CD4-positive, alpha-beta T cell treated with Interferon gamma for 1 hour (primary cell): ENCODE measurements at regions not wholly inside any gene's neighbourhood (a gene's known extent, or its start where the extent isn't known, plus 50 kb on each side); places are given as distances from the start of the nearest gene placed in this dataset.

Source experiments
- DNase-seq: peaks from one replicate; pipeline ENCODE4 v3.0.0-alpha.2; 2020

DNA sequence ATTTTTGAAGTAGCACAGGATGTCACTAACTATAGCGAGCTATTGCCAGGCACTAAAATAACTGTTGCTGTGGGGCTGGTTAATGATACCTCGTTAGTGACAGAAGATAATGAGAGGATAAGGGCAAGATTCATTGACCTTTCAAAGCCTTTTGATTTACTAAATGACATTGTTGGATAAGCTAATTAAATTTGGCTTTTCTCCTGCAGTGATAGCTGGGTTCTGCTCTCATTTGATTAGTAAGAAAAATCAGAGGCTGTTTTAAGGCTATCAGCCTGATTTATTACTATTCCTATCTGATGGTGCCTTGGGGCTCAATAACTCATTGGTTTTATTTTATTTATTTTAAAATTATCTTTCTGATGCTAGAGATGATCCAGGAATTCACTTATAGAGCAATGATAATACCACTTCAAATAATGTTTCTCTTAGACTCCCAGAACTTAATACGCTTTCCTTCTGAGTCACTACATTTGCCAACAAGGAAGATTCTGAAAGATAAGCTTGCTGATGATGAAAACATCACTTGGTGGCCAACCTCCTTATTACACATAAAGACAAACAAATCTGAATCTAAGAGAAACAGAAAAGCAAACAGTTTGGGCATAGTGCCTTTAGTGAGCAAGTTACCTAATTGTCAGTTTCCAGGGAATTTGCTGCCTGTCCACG lies 501.3 kb upstream of the ARGLU1 start:
- no peak for DNase-seq

DNA sequence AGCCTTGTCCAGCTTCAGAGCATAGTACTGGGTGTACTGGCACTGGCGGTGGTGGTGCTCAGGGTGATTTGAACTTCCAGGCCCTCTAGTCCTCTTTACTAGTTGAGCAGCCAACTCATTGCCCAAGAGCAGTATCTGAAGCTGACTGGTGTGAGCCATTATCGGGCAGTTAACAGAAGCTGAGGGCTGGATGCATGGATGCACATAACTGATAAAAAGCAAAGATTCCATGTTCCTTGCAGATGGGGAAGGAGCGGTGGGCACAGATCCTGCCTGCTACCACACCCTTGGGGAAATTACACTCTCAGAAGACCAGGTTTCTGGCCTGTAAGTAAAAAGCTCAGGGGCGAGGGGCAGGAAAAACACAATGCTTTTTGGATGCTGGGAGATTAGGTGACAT lies 499.4 kb upstream of the ARGLU1 start:
- DNase-seq = no peak

DNA sequence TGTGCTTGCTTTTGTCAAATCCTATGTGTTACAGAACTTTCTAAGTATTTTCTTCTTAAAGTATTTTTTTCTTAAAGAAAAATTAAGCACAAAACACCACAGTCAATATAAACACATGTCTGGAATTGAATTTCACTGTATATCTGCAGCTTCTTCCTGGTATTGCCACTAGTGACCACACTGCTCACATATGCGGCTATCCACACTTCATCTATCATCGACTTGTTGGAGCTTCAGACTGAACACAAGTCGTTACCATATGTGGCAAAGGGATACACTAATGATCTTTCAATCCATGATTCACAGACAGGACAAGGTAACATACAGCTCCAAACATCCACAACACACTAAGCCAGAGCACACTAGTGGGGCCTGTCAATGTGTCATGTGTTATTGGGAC lies 498.4 kb upstream of the ARGLU1 start:
- no peak for DNase-seq

DNA sequence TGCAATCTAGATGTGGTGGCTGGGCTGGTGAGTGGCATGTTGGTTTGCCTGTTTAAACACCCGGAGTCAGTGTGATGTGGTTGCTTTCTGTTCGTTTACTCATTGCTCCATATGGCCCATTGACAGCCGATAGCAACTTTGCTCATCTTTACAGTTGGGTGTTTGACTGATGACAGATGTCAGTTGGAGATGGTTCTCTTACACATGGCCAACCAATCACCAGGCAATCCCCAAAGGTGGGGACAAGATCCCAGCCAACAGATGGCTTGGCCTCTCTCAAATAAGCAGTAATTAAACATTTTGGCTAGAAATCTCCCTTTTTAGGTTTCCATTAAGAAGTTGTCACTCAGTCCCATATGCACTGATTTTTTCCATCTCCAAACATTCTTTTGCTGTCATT lies 497.1 kb upstream of the ARGLU1 start:
- DNase-seq = no peak

DNA sequence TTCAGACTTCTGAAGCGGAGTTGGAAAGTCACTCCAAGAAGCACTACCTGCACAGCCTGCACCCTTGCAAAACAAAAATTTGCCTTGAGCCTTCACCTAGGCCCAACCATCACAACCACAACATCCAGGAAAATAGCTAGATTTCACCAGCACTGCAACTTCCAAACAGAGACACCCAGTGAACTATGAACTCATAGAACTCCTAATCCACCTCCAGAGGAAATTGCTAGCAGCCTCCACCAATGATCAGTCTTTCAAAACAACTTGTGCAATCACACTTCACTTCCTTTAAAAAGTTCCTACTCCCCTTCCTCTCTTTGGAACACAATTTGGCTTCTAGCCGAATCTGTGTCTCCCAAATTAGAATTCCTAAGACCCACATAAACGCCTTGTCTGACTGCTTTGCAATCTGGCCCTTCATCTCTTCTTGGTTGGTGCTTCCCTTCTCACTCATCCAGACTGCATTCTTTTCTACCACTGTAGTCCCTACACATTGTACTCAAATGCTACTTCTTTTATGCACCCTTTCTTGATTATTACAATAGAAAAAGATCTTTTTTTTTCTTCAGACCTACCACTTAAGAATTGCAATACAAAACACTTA lies 489.2 kb upstream of the ARGLU1 start:
- DNase-seq = no peak

DNA sequence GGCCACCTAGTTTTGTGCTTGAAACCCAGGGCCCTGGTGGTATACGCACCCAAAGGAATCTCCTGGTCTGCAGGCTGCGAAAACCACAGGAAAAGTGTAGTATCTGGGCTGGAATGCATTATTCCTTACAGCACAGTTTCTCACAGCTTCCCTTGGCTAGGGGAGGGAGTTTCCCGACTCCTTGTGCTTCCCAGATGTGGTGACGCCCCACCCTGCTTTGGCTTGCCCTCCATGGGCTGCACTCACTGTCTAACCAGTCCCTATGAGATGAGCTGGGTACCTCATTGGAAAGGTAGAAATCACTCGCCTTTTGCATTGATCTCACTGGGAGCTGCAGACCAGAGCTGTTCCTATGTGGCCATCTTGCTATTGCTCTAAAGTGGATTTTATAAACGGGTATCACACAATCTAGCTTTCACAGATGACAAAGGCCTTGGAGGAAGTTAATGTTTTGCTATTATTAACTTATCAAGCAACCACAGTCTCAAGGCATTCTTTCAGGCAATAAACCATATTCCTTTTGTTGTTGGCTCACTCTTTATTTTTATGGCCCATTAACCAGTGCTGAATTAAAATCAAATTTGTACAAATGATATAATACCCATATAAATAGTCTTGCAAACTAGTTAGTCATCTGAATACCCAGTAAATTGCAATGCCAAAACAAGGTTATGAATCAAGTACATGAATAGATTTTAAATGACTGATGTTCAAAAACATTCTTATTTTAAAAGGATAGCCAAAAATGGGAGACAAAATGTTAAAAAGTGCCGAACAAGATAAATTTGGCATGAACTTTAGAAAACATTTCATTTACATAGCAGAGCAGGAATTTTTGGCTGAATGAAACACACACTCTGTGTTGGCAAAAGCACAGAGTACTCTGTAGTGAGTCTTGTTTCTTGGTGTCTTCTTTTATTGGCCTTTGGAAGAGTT lies 475.4 kb upstream of the ARGLU1 start:
- no peak for DNase-seq

DNA sequence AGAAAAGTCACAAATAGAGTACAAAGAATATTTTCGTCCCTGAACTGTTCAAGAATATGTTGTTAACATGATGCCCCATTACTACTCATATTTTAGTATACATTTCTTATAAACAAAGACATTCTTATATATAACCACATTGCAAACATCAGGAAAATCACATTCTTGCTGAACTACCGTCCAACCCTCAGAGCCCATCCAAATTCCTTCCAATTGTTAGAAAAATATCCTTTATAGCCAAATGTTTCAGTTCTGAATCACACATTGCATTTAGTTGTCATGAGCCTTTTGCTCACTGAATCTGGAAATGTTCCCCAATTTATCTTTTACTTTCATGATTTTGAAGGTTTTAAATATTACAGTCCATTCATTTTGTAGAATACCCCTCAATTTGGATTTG lies 467.8 kb upstream of the ARGLU1 start:
- DNase-seq = no peak

DNA sequence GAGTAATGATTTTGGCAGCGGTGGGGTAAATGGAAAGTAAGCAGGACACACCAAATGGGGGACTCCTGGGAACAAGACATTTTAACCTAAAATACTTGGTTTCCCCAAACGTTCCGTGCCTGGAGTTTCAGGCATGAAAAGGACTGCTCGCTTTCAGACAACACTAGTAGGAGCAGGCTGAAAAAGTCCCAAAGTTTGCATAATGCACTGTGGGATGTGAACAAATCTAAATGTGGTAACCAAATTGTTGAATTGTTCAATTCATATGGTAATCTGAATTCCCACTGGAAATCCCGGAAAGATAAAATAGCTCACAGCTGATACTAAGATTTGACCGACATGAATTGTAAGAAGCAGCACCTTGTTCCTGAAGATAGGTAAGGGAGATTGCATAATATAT lies 467.2 kb upstream of the ARGLU1 start:
- DNase-seq = no peak

DNA sequence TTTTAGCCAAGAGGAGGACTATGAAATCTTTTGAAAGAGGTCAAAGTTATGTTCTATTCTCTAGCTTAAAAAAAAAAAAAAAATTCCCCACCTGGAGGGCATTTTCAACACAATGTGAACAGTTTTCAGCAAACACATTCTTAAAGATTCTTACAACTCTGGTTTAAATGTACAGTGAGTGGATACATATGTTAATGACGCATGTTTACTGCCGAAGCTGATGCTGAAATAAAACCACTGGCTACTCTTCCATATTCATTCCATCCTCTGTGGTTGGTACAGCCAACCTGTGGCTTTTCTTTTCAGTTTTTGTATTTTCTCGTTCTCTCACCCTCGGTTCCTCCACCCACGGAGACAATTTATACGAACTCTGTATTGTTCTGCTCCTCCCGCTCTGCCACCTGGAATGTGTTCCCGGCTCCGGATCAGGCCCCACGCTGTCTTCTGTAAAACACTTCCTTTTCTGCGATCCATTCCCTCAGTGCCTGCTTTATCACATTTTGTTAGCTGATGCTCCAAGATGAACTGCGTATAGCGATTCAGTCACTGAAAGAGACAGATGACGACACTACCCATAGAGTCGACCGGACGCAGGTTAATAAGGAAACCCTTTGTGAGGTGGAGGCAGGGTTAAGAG lies 466.4 kb upstream of the ARGLU1 start:
- DNase-seq = no peak

DNA sequence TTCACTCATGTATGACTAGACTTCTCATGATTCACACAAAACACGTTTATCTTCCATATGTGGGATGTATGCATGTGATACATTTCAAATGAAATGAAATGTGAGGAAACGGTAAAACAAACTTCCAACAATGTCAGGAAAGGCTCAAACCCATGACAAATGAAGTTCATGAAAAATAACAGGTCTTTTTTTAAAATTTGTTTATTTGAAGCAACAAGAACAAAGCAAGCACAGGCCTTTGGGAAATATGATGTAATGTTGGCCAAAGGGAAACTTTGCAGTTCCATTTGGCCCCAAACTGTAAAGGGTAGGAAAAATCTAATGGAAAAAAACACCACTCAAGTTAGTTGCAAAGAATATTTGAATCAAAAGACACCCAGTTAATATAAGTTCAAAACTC lies 463.8 kb upstream of the ARGLU1 start:
- DNase-seq = no peak

DNA sequence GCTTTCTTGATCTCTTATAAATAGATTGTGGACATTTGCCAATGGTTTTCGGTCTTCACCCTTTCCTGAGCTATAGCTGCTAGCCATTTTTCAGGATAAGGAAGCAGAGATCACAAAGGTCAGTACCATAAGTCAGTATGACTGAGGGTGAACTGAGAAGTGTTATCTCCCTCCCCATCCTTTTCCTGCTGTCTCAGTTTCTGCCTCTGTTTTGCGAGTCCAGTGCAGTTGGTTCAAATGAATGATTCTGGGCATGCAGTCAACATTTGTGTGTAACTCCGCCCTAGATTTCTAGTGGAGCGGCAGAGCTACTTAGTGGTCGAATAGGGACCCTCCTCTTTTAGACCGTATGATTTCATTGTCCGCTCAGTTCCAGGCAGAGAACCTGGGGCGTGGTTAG lies 460.8 kb upstream of the ARGLU1 start:
- no peak for DNase-seq

DNA sequence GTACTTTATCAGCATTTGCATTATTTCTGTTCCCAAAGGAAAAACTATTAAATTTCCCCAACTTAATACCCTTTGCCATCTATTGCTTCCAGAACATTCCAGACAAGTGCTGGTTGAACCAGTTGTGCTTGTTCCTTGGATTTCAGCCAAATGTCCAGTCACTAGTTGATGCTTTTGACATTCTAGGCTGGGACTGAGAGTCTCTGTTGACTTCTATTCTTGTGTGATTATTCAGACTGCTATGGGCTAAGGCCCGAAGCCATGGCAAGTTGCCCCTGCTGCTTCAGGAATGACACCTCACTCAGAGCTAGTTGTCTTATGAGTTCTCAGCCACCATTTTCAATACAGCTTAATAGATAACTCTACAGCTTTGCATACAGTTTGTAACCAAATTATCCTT lies 458.1 kb upstream of the ARGLU1 start:
- DNase-seq = no peak

DNA sequence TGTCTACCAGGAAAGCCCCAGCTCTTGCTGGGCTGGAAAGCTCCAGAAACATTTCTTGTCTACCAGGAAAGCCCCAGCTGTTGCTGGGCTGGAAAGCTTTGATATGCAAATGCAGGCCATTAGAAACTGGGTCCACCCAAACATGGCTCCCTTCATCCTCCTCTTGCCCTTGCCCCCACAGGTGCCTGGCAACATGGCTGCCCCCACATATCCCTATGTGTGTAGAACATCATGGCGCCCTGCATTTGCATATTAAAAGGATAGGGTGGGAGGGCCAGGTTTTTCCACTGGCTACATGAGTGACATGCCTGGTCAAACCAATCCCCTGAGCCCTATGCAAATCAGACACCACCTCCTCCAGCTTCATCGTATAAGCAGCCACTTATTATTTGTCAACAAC lies 455.4 kb upstream of the ARGLU1 start:
- DNase-seq = no peak

DNA sequence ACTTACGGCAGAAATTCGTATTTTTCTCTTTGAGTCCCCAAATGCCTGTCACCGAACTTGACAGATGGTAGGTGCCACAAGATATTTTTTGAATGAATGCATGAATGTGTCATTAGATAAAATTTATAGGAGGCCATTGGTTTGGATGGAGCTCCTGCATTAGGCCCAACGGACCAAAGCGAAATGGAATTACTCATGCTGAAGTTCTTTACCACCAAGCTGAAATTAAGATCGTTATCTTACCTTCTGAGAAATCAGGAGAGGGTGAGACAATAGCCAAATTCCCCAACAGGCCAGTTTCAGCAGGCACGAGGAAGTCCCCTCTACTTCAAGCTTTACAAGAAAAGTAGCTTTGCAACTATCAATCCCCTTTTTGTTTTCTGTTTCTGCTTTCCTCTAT lies 452.5 kb upstream of the ARGLU1 start:
- no peak for DNase-seq

DNA sequence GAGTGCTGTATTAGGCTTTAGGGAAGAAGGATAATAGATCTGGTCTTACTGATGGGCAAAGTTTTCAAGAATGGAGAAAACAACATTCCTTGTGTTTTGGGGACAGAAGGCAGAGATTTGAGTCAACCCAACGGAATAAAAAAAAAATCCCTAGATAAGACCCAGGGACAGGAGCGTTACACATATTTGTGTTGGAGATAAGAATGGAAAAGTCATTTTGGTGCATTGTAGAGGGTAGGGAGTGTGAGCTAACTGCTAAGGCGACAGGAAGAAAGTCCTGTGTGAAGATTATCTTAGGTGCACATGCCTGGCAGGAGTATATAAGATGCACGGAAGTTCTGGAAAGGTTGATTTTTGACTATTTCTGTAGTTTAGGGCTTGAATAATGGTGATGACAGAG lies 450.3 kb upstream of the ARGLU1 start:
- DNase-seq = no peak

DNA sequence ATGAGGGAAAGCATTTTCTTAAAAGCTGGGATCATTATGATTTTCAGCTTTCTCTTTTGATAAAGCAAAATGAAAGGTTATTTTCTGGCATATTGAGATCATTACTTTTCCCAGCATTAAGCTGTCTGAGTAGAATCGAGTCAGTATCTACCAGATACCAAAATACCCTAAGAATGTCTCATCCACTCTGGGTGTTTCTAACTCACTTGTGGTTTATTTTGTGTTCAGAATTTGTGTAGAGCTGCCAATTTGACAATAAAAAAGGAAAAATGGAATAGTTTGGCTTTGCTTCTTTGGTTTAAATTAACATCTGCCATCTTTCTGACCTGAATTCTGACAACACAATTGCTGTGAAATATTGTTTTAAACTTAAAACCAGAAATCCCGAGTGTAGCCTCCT lies 438.7 kb upstream of the ARGLU1 start:
- no peak for DNase-seq

DNA sequence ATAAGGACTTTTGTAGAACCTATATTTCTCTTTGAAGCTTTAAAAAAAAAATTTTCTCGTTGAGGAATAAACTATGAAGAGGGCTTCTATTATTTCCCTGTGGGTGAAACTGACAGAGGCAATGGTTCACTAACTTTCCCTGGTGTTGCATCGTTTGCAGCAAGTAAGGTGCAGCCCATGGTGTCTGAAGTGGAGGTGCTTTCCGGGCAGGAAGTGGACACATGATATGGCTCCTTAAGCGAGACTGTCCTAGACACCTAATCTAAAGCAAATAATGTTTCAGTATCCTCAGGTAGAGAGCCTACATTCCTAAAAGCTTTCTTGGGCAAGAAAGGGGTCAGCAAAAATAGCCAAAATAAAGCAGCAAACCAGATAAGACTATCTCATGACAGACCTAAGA lies 437.6 kb upstream of the ARGLU1 start:
- no peak for DNase-seq

DNA sequence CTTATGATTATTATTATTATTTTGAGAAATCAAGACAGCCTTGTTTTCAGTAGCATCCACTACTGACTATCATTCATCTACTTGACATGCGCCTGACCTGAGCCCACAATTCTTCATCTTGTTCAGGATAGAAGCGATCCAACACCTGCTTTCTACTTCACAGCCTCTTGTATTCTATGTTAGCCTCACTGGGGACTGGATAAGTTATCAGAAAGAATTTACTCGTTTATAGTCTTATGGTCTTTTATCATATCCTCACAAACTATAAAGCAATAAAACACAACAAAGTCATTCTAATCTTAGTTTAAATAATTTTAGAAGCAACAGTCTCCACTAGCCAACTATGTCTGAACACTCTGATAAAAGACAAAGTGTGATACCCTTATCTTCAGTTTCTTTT lies 436.0 kb upstream of the ARGLU1 start:
- no peak for DNase-seq

DNA sequence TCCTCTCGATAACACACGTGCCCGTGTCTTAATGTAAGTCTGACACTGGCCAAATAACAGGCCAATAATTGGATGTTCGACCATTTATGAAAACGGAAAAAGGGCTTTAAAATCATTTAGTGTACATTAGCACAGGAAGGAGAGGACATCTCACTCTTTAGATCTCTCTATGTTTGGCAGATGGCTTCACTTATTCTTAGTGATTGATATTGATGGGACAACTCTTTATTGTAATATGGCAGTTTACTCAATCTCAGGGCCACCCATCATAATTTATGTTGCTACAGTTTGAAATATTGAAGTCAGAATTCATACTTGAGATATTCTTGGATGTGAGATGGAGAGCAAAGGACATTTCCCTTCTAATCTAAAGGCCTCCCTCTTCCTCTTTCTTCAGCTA lies 430.7 kb upstream of the ARGLU1 start:
- DNase-seq = no peak

DNA sequence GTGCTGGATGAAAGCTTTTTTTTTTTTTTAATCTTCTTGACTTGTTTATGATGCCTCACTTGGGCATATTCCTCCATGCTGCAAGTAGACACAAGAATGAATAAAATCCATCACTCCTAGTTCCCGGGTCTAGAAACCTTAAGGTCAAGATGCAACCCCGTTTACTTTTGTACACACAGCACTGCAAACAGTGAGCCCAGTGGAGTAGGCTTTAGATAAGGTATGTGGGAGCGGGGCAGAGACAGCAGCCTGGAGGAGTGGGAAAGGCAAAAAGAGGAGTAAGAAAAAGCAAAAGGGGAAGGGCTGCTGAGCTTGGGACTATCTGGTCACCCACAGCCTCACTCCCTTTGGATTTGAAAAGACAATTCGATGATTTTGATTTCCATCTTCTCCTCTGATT lies 429.8 kb upstream of the ARGLU1 start:
- DNase-seq = no peak

DNA sequence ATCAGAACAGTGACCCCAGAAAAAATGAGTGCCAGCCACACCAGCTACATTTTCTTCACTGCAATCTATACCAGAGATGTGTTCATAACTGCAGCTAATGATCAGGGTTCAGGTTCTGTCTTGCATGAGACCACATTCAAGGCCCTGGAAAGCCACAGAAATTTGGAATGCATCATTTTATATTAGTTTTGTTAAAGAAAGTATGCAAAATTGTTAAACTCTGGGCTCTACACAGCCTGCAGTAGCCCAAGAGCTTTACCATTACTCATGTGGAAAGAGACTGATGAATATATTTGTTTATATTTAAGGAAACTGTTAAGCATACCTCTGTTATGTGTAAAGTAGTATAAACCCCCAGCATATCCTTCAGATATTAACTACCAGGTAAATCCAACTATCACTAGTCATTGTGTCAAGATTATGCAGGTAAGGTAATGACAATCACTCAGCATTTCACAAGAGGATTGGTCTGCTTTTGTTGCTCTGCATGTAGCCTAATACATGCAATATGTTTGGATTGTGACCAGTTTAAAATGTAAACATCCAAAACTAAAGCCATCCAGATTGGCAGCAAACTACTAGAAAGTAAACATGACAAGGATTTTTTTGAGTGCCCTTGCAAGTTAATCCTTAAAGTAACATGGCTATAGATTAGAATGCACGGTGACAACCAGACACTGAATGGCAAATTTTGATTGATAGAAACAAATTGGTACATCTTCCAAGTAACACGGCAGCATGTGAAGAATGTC lies 429.1 kb upstream of the ARGLU1 start:
- DNase-seq = no peak

DNA sequence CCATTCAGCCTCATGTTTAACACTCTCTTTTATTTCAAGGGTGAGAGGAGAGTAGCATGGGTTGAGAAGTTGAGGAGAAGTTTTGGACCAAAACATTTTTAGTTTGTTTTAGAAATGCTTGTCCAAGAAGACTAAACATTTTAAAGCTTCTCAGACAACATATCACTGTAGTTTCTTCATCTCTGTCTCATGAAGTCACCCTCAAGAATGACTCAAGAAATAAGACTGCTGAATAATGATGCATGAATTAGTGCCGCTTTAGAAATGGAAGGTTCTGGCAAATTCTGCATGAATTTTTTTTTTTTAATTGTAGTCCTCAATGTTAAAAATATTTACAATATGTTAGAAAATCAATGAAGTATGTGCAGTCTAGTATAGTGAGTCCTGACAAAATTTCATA lies 422.7 kb upstream of the ARGLU1 start:
- no peak for DNase-seq

DNA sequence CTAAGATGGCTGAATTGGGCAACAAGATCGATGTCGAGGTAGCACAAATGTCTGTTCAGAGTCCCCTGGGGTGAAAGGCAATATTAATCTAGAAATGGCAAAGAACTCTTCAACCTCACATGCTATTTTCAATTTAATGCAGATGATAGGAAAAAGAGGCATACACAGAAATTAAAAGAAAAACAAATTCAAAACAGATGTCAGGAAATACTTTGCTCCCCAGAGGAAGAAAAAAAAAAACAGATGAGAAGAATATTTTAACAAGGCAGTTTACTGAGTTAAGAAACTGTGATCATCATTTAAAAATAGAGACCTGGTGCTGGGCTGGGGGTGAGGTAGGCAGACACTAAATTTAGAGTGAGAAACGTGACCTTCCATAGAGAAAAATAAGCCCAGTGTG lies 421.9 kb upstream of the ARGLU1 start:
- DNase-seq = no peak
